Stimulated activated CD4-positive, alpha-beta T cell treated with anti-CD3 and anti-CD28 coated beads, Interleukin-12 subunit alpha, Interleukin-12 subunit beta, amount 100 ng/mL, for 48 hours (primary cell): ENCODE measurements at regions not wholly inside any gene's neighbourhood (a gene's known extent, or its start where the extent isn't known, plus 50 kb on each side); places are given as distances from the start of the nearest gene placed in this dataset.

Experiments
- DNase-seq, 3 donors: peaks; one replicate each; pipeline ENCODE4 v3.0.0-alpha.2; 2020; ENCODE audit warnings: low read depth in 2 of 3, low spot score in 1 of 3

GRCh38 chr2:42880738-42881690 lies 88.6 kb upstream of the HAAO start:
- no peak for DNase-seq

GRCh38 chr2:42879913-42880737 lies 87.7 kb upstream of the HAAO start:
- DNase-seq: no peak

- DNase-seq: no peak
These were observed 86.8 kb upstream of the HAAO start for GRCh38 chr2:42879121-42879705.

GRCh38 chr2:42878581-42878980 lies 86.2 kb upstream of the HAAO start:
- peak in 1 of 3 donors; percentile 13 for DNase-seq

GRCh38 chr2:42877936-42878335 lies 85.6 kb upstream of the HAAO start:
- no peak for DNase-seq

- no peak for DNase-seq
These were observed 85.1 kb upstream of the HAAO start for GRCh38 chr2:42877511-42877910.

GRCh38 chr2:42876326-42876751 lies 84.0 kb upstream of the HAAO start:
- no peak for DNase-seq

- no peak for DNase-seq
These were observed 83.5 kb upstream of the HAAO start for GRCh38 chr2:42875880-42876279.

- no peak for DNase-seq
These were observed 82.8 kb upstream of the HAAO start for GRCh38 chr2:42874949-42875801.

GRCh38 chr2:42872721-42873120 lies 80.3 kb upstream of the HAAO start:
- DNase-seq: no peak

GRCh38 chr2:42871372-42871771 lies 79.0 kb upstream of the HAAO start:
- DNase-seq: no peak

- no peak for DNase-seq
These were observed 76.5 kb upstream of the HAAO start for GRCh38 chr2:42868874-42869273.

- no peak for DNase-seq
These were observed 75.7 kb upstream of the HAAO start for GRCh38 chr2:42868096-42868495.

GRCh38 chr2:42867093-42868065 lies 75.0 kb upstream of the HAAO start:
- DNase-seq: no peak

GRCh38 chr2:42865884-42866881 lies 73.8 kb upstream of the HAAO start:
- no peak for DNase-seq

- no peak for DNase-seq
These were observed 72.4 kb upstream of the HAAO start for GRCh38 chr2:42864641-42865280.

GRCh38 chr2:42864222-42864621 lies 71.8 kb upstream of the HAAO start:
- no peak for DNase-seq

- DNase-seq: no peak
These were observed 71.4 kb upstream of the HAAO start for GRCh38 chr2:42863751-42864150.
